NCI-H1694 treated with DMSO at 0.1 percent for 48 hours (cell line): ENCODE measurements at regions not wholly inside any gene's neighbourhood (a gene's known extent, or its start where the extent isn't known, plus 50 kb on each side); places are given as distances from the start of the nearest gene placed in this dataset.
A peak's percentile ranks its signal among the peaks of the same experiment; 100 is the strongest.
"Not testable (repeated sequence)": the region's sequence is repeated elsewhere in the genome, so short reads cannot be mapped to it uniquely, and the experiment has no call there.

Source experiments
- DNase-seq: peaks from one replicate; lab custom pipeline; 2025; lab: John Stamatoyannopoulos, UW

DNA sequence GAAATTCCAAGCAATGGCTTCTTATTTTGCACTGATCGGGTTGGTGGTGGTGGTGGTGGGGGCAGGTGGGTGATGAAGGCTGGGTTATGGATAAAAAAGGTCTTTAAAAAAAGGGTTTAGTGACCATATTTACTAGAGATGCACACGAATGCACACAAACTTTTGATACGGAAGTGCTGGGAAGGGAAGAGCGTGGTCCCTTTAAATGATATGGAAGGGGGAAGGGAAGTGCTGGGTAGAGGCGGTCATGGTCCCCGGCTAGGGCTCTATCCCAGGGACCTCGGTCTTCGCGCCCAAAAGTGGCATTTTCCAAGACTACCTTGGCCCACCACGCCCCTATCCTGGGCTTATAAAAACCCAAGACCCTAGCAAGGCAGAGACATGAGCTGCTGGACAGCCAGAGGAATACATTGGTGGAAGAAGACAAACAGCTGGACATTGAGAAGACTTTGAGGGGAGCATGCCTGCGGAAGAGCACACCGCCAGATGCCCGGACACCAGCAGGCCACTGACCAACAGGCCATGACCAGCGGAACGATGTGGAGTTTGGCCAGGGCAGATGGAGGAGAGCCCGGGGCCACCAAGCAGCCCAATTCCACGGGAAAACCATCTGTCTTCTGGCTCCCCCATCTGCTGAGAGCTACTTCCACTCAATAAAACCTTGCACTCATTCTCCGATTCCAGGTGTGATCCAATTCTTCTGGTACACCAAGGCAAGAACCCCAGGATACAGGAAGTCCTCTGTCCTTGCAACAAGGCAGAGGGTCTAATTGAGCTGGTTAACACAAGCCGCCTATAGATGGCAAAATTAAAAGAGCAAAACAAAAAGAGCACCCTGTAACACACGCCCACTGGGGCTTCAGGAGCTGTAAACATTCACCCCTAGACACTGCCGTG is 1720.2 kb downstream of the MRPL39 start:
- no peak for DNase-seq

GRCh38 chr21:23881783-23882182 is 1725.5 kb downstream of the MRPL39 start:
- no peak for DNase-seq

GRCh38 chr21:23876925-23877558 is 1730.2 kb downstream of the MRPL39 start:
- no peak for DNase-seq

GRCh38 chr21:23874271-23874670 is 1733.0 kb downstream of the MRPL39 start:
- no peak for DNase-seq

DNA sequence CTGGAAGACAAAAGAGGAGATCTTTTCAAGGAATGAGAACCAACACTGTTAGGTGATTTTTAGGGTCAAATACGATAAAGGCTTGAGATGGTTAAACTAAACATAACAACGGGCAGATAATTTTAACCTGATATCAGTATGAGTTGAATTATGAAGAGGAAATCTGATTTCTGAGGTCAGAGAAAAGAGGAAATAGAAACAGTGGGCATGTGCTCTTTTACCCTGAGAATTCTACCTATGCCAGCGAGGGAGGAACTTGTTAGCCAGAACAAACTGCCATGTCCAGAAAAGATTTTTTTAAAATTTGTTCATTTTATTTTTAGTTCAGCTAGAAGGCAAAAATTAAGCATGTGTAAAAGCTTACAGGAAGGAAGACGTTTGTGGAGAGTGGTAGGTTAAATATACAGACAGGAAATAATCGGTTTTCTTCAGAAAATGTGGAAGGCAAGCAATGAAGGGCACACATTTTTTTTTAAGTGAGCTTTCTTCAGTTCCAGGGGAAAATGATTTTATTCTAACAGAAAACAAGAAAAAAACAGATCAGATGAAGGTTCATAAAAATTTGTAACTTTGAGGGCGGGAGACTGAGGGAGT is 1745.3 kb downstream of the MRPL39 start:
- no peak for DNase-seq

DNA sequence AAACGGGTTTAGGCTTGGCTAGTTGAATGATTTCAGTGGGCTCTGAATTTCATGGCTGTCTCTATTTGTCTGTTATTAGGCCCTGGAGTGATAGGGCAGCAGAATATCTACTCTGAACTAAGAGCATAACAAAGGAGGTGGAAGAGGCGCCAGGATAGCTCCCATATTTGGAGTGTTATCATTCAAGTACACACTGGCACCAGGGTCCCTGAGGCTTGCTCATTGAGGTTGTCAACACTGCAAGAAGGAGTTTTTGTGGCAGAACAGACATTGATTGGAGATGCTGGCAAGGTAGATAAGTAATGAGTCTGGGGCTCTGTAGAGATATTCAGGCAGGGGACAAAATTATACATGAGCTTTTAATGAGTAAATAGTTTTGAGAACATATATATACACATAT is 1748.4 kb downstream of the MRPL39 start:
- DNase-seq = no peak

DNA sequence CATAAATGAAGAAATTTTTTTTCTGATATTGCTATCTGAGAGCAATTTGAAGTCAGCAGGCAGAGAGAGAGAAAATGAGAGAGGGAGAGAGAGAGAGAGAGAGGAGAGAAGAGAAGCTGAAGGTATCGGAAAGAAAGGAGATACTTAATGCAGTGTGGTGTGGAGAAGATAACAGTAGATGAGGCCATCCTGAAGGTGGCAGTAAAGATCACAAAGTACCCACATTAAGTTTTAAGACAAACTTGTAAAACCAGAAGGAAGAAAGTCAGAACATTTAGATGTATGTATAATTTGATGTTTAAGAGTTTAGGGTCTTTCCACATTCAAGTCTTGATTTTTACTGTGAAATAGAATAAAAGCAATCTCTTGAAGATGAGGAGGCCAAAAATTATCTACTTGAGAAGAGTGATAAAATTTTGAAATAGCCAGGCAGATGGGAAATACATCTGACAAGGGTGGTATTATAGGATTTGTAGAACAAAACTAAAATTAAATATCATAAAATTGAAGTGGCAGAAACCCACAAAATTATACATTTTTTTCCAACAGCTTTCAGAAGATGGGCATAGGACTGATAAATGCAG is 1753.4 kb downstream of the MRPL39 start:
- DNase-seq = peak; percentile 19

DNA sequence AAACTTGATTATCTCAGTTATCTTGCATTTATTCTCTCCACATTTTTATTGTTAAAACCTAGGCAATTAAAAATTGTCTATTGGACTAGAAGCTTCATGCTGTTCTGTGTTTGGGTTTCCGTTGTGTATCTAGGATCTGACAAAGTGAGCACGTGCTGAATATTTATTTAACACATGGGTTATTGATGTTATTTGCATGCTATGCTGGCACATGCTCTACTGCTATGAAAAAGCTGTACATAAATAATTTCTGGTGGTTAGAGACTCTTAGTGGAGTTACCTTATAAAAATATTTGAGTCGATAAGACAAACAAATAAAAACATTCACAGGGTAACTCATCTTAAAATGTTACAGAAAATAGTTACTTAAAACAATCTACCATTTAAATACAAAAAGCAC is 1769.7 kb downstream of the MRPL39 start:
- DNase-seq = peak; percentile 15

- peak; percentile 94 for DNase-seq
Observed at GRCh38 chr21:23822760-23823159, 1784.5 kb downstream of the MRPL39 start.

GRCh38 chr21:23817337-23817736 is 1789.9 kb downstream of the MRPL39 start:
- DNase-seq = no peak

- DNase-seq = no peak
Observed at GRCh38 chr21:23812485-23812884, 1794.8 kb downstream of the MRPL39 start.

GRCh38 chr21:23811805-23812204 is 1795.5 kb downstream of the MRPL39 start:
- no peak for DNase-seq

DNA sequence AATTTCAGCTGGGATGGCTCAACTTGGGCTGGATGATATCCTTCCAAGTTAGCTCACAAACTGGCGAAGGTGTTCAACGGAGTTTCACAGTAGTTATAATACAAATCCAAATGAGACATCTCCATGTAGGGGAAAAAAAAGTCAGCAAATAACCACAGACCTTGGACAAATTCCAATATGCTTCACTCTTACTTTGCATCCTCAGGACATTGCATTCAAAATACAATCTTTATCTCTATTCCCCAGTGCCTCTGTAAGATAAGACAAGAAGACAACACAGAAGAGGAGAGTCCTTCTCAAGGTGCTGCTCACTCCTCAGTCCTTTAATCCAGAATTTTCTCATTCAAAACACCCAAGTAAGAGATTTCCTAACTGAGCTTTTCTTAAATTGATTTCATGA is 1797.7 kb downstream of the MRPL39 start:
- DNase-seq = no peak

DNA sequence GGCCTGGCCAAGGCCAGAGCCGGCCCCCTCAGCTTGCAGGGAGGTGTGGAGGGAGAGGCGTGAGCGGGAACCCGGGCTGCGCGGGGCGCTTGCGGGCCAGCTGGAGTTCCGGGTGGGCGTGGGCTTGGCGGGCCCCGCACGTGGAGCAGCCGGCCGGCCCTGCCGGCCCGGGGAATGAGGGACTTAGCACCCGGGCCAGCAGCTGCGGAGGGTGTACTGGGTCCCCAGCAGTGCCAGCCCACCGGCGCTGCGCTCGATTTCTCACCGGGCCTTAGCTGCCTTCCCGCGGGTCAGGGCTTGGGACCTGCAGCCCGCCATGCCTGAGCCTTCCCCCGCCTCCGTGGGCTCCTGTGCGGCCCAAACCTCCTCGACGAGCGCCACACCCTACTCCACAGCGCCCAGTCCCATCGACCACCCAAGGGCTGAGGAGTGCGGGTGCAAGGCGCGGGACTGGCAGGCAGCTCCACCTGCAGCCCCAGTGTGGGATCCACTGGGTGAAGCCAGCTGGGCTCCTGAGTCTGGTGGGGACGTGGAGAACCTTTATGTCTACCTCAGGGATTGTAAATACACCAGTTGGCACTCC is 1800.2 kb downstream of the MRPL39 start:
- DNase-seq = not testable (repeated sequence)

DNA sequence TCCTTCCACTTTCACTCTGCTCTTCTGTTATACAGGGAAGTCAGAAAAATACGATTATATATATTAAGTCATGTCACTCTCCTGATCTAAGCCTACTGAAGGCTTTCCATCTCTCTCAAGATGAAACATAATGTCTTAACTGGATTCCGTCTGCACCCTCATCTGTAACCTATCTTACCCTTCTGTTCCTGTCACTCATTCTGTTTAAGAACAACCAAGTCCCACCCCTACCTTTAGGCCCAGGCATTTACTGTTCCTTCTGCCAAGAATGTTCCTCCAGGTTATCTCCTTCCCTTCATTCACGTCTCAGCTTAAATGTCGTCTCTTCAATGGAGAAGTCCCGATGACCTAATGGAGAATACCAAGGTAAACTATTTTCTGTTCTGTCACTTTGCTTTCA is 1802.4 kb downstream of the MRPL39 start:
- no peak for DNase-seq

DNA sequence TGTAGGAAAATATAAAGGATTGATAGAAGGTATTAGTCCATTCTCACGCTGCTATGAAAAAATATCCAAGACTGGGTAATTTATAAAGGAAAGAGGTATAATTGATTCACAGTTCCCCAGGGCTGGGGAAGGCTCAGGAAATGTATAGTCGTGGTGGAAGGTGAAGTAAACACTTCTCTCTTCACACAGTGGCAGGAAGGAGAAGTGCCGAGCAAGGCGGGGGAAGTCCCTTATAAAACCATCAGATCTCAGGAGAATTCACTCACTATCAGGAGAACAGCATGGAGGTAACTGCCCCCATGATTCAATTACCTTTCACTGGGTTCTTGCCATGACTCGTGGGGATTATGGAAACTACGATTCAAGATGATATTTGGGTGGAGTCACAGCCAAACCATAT is 1806.0 kb downstream of the MRPL39 start:
- DNase-seq = no peak

- no peak for DNase-seq
Observed at GRCh38 chr21:23799376-23799775, 1807.9 kb downstream of the MRPL39 start.

DNA sequence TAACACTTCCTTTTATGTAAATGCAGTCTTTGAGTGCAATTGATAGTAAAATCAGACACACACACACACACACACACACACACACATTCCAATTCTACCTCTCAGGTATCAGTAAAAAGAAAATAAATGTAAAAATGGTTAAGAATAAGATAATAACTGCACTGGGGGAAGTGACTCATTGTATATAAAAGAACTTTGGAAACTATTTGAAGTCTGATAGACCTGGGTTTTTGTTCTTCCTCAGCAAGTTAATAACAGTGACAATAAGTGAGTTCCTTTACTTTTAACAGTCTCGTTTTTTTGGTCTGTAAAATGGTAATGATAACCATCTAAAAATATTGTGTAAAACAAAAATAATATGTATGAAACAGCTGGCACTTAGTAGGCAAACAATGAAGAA is 1815.0 kb downstream of the MRPL39 start:
- DNase-seq = no peak

DNA sequence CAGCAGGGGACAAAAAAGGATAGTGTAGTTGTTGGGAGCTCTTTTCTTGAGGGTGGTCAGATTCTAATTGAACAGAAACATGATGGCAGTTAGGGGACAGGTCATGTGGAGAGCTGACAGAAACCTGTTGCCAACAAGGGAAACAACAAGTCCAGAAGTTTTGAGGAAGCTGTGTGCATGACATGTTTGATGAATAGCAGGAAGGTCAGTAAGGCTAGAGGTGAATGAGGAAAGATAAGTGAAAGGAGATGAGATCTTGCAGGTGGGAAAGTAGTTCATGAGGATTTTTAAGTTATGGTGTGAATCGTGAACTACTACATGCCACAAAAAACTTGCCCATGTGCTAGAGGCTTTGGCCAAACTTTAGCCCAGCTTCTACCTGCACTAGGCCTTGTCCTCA is 1817.4 kb downstream of the MRPL39 start:
- DNase-seq = no peak

GRCh38 chr21:23780326-23780725 is 1827.0 kb downstream of the MRPL39 start:
- no peak for DNase-seq

DNA sequence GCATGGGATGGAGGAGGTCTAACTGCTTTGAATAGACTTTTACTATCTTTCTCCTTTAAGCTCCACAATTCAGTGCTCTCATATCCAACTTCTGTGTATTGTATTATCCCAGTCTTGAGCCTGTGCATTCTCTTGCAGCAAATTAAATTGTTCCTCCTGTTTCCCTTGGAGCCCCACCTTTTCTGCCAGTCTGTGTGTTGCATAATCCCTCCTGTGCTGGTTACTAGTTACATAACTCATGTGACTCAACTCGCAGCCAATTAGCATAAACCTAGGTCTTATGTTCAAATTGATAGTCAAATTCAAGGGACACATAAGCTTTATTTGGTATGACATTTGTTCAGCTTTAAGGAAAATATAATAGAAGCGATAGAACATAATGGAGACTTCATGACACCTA is 1863.5 kb downstream of the MRPL39 start:
- DNase-seq = no peak

DNA sequence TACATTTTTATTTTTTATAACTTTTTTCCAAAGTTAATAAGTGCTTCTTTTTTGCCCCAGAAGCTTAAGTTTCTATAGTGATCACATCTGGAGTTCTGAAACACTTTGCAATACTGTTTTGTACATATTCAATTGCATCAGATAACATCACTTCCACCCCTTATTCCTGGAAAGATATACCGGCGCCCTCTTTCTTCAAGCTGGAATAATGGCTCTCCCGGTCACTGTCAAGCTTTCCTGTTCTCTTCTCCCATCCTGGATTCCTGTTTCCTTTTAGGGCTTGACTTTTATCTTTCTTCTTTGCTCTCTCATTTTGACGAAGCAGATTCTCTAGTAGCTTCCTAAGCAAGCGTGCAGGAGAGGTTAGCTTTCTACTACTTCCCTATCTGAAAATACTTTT is 1866.8 kb downstream of the MRPL39 start:
- no peak for DNase-seq
